ENCODE measurements at regions not wholly inside any gene's neighbourhood (a gene's known extent, or its start where the extent isn't known, plus 50 kb on each side); places are given as distances from the start of the nearest gene placed in this dataset.

GRCh38 chr10:69747179-69747578, 54.5 kb upstream of the COL13A1 start:
- no peaks in the 10 kb centered on the region for H3K4me1 ChIP-seq (ENCODE audit: control insufficient read depth in 5 of 5, insufficient read depth in 5 of 5, low read length in 5 of 5)
- H3K9me3 ChIP-seq (ENCODE audit: control insufficient read depth in 5 of 5, low read length in 5 of 5), result no peaks in the 10 kb centered on the region
- H3K4me3 ChIP-seq (ENCODE audit: low read depth in 1 of 5, low read length in 5 of 5), result no peak overlapping the region
- H3K36me3 ChIP-seq (ENCODE audit: control insufficient read depth in 5 of 5, insufficient read depth in 5 of 5, low read length in 5 of 5), result no peaks in the 10 kb centered on the region
- no peak overlapping the region for H3K9ac ChIP-seq (ENCODE audit: low read length in 5 of 5)
- H3K27ac ChIP-seq (ENCODE audit: low read depth, low read length), result no peak overlapping the region
- peaks cover 5 to 23% (median 12%) of the 10 kb centered on the region in 5 donors for H3K27me3 ChIP-seq (ENCODE audit: control insufficient read depth in 5 of 5, insufficient read depth in 4 of 5, low read length in 5 of 5)

- Histone ChIP-seq H3K27ac (ENCODE audit: low read depth, low read length) (no peak overlapping the region), H3K4me3 (ENCODE audit: low read depth in 1 of 5, low read length in 5 of 5) (no peak overlapping the region), H3K4me1 (ENCODE audit: control insufficient read depth in 5 of 5, insufficient read depth in 5 of 5, low read length in 5 of 5) (no peaks in the 10 kb centered on the region), H3K9me3 (ENCODE audit: control insufficient read depth in 5 of 5, low read length in 5 of 5) (no peaks in the 10 kb centered on the region), H3K27me3 (ENCODE audit: control insufficient read depth in 5 of 5, insufficient read depth in 4 of 5, low read length in 5 of 5) (peaks cover 5 to 22% (median 8%) of the 10 kb centered on the region in 5 donors), H3K36me3 (ENCODE audit: control insufficient read depth in 5 of 5, insufficient read depth in 5 of 5, low read length in 5 of 5) (no peaks in the 10 kb centered on the region), H3K9ac (ENCODE audit: low read length in 5 of 5) (no peak overlapping the region)
Measured at GRCh38 chr10:69748621-69749020, 53.1 kb upstream of the COL13A1 start.

GRCh38 chr10:69749178-69750010, 52.3 kb upstream of the COL13A1 start:
- H3K9ac ChIP-seq (ENCODE audit: low read length in 5 of 5), result no peak overlapping the region
- H3K9me3 ChIP-seq (ENCODE audit: control insufficient read depth in 5 of 5, low read length in 5 of 5), result no peaks in the 10 kb centered on the region
- peaks cover 5 to 20% (median 8%) of the 10 kb centered on the region in 5 donors for H3K27me3 ChIP-seq (ENCODE audit: control insufficient read depth in 5 of 5, insufficient read depth in 4 of 5, low read length in 5 of 5)
- H3K4me3 ChIP-seq (ENCODE audit: low read depth in 1 of 5, low read length in 5 of 5), result no peak overlapping the region
- H3K36me3 ChIP-seq (ENCODE audit: control insufficient read depth in 5 of 5, insufficient read depth in 5 of 5, low read length in 5 of 5), result no peaks in the 10 kb centered on the region
- no peak overlapping the region for H3K27ac ChIP-seq (ENCODE audit: low read depth, low read length)
- no peaks in the 10 kb centered on the region for H3K4me1 ChIP-seq (ENCODE audit: control insufficient read depth in 5 of 5, insufficient read depth in 5 of 5, low read length in 5 of 5)

GRCh38 chr10:69750011-69750373, 51.7 kb upstream of the COL13A1 start:
- no peaks in the 10 kb centered on the region for H3K36me3 ChIP-seq (ENCODE audit: control insufficient read depth in 5 of 5, insufficient read depth in 5 of 5, low read length in 5 of 5)
- no peaks in the 10 kb centered on the region for H3K9me3 ChIP-seq (ENCODE audit: control insufficient read depth in 5 of 5, low read length in 5 of 5)
- no peak overlapping the region for H3K4me3 ChIP-seq (ENCODE audit: low read depth in 1 of 5, low read length in 5 of 5)
- no peak overlapping the region for H3K9ac ChIP-seq (ENCODE audit: low read length in 5 of 5)
- peaks cover 5 to 17% (median 7%) of the 10 kb centered on the region in 5 donors for H3K27me3 ChIP-seq (ENCODE audit: control insufficient read depth in 5 of 5, insufficient read depth in 4 of 5, low read length in 5 of 5)
- no peak overlapping the region for H3K27ac ChIP-seq (ENCODE audit: low read depth, low read length)
- no peaks in the 10 kb centered on the region for H3K4me1 ChIP-seq (ENCODE audit: control insufficient read depth in 5 of 5, insufficient read depth in 5 of 5, low read length in 5 of 5)

- H3K27ac ChIP-seq (ENCODE audit: low read depth, low read length), result no peak overlapping the region
- no peaks in the 10 kb centered on the region for H3K4me1 ChIP-seq (ENCODE audit: control insufficient read depth in 5 of 5, insufficient read depth in 5 of 5, low read length in 5 of 5)
- H3K9me3 ChIP-seq (ENCODE audit: control insufficient read depth in 5 of 5, low read length in 5 of 5), result no peaks in the 10 kb centered on the region
- H3K36me3 ChIP-seq (ENCODE audit: control insufficient read depth in 5 of 5, insufficient read depth in 5 of 5, low read length in 5 of 5), result no peaks in the 10 kb centered on the region
- H3K27me3 ChIP-seq (ENCODE audit: control insufficient read depth in 5 of 5, insufficient read depth in 4 of 5, low read length in 5 of 5), result peaks cover 5 to 17% (median 7%) of the 10 kb centered on the region in 5 donors
- no peak overlapping the region for H3K9ac ChIP-seq (ENCODE audit: low read length in 5 of 5)
- H3K4me3 ChIP-seq (ENCODE audit: low read depth in 1 of 5, low read length in 5 of 5), result no peak overlapping the region
Measured at GRCh38 chr10:69750725-69751124, 51.0 kb upstream of the COL13A1 start.

GRCh38 chr10:69751214-69751613, 50.5 kb upstream of the COL13A1 start:
- H3K4me1 ChIP-seq (ENCODE audit: control insufficient read depth in 5 of 5, insufficient read depth in 5 of 5, low read length in 5 of 5), result no peaks in the 10 kb centered on the region
- H3K9ac ChIP-seq (ENCODE audit: low read length in 5 of 5), result no peak overlapping the region
- peaks cover 5 to 17% (median 7%) of the 10 kb centered on the region in 5 donors for H3K27me3 ChIP-seq (ENCODE audit: control insufficient read depth in 5 of 5, insufficient read depth in 4 of 5, low read length in 5 of 5)
- H3K4me3 ChIP-seq (ENCODE audit: low read depth in 1 of 5, low read length in 5 of 5), result no peak overlapping the region
- no peak overlapping the region for H3K27ac ChIP-seq (ENCODE audit: low read depth, low read length)
- H3K36me3 ChIP-seq (ENCODE audit: control insufficient read depth in 5 of 5, insufficient read depth in 5 of 5, low read length in 5 of 5), result no peaks in the 10 kb centered on the region
- no peaks in the 10 kb centered on the region for H3K9me3 ChIP-seq (ENCODE audit: control insufficient read depth in 5 of 5, low read length in 5 of 5)

Data from subcutaneous abdominal adipose tissue (tissue), 5 donors.